IMR-90 (cell line): ENCODE measurements at regions not wholly inside any gene's neighbourhood (a gene's known extent, or its start where the extent isn't known, plus 50 kb on each side); places are given as distances from the start of the nearest gene placed in this dataset.

Experiments
- ATAC-seq: fragments of 200-7000 bp; cut with Tn5 transposase; 2 replicates; pipeline ENCODE4 v1.9.1; 2020; ENCODE audit warnings: low read depth, mild to moderate bottlenecking, moderate library complexity
- BruUV-seq: library from RNA; stranded (reverse); fragments of 400-500 nt; replicated peaks from 2 replicates; lab custom pipeline; 2021; lab: Mats Ljungman, UMichigan
- CTCF ChIA-PET: fragments of 300-600 bp; formaldehyde crosslinking; extraction: SDS; loops from one replicate; lab custom pipeline; 2021; ENCODE audit warnings: antibody characterized with exemption; lab: Yijun Ruan, JAX
- POLR2A ChIA-PET: fragments of 300-600 bp; sonication (Branson Sonifier 250); formaldehyde crosslinking; loops from one replicate; lab custom pipeline; 2022; ENCODE audit warnings: antibody characterized with exemption; ENCODE audit not compliant: unreplicated experiment; lab: Charles Lee
- DNase-seq: peaks from one replicate; pipeline ENCODE4 v3.0.0; 2013
- H2AFZ ChIP-seq: replicated peaks from 2 replicates; pipeline ENCODE3; 2013; ENCODE audit warnings: low read length, mild to moderate bottlenecking; ENCODE audit not compliant: poor library complexity
- H2AK5ac ChIP-seq: 2 replicates; pipeline ENCODE4 v1.6.1; 2013; ENCODE audit warnings: low read depth, low read length, inconsistent platforms
- H2AK9ac ChIP-seq: replicated peaks from 2 replicates; pipeline ENCODE3; 2013; ENCODE audit warnings: mild to moderate bottlenecking, low read depth, low read length, moderate library complexity; ENCODE audit not compliant: poor library complexity
- H2BK120ac ChIP-seq: 2 replicates; pipeline ENCODE4 v1.6.1; 2013; ENCODE audit warnings: low read depth, low read length, inconsistent platforms
- H2BK15ac ChIP-seq: 3 replicates; pipeline ENCODE4 v1.6.1; 2013; ENCODE audit warnings: low read depth, low read length, inconsistent platforms
- H2BK20ac ChIP-seq: 2 replicates; pipeline ENCODE4 v1.6.1; 2013; ENCODE audit warnings: low read depth, mild to moderate bottlenecking, inconsistent platforms, low read length, moderate library complexity
- H2BK5ac ChIP-seq: 2 replicates; pipeline ENCODE4 v1.6.1; 2013; ENCODE audit warnings: mild to moderate bottlenecking, low read depth, low read length, inconsistent platforms; ENCODE audit not compliant: poor library complexity, severe bottlenecking
- H3K14ac ChIP-seq: replicated peaks from 2 replicates; pipeline ENCODE4 v1.6.1; 2013; ENCODE audit warnings: low read depth, low read length, inconsistent platforms
- H3K18ac ChIP-seq: 2 replicates; pipeline ENCODE4 v1.6.1; 2013; ENCODE audit warnings: low read depth, low read length, control low read depth
- H3K23ac ChIP-seq: 2 replicates; pipeline ENCODE4 v1.6.1; 2013; ENCODE audit warnings: low read depth, low read length, inconsistent platforms
- H3K27ac ChIP-seq: 2 replicates; pipeline ENCODE4 v1.5.1; 2013; ENCODE audit warnings: mild to moderate bottlenecking, control low read depth, low read length; ENCODE audit not compliant: insufficient read depth
- H3K27me3 ChIP-seq: 2 replicates; pipeline ENCODE4 v1.6.1; 2013; ENCODE audit warnings: low read length; ENCODE audit not compliant: control insufficient read depth, insufficient read depth
- H3K36me3 ChIP-seq: 2 replicates; pipeline ENCODE4 v1.6.1; 2013; ENCODE audit warnings: low read length, mixed read lengths; ENCODE audit not compliant: control insufficient read depth, insufficient read depth
- H3K4ac ChIP-seq: 2 replicates; pipeline ENCODE4 v1.6.1; 2013; ENCODE audit warnings: low read depth, low read length, inconsistent platforms
- H3K4me1 ChIP-seq: 2 replicates; pipeline ENCODE4 v1.6.1; 2013; ENCODE audit warnings: low read length, mixed read lengths; ENCODE audit not compliant: control insufficient read depth, insufficient read depth
- H3K4me2 ChIP-seq: 2 replicates; pipeline ENCODE4 v1.6.1; 2013; ENCODE audit warnings: low read depth, mild to moderate bottlenecking, control low read depth, low read length, moderate library complexity
- H3K4me3 ChIP-seq: 2 replicates; pipeline ENCODE4 v1.5.1; 2013; ENCODE audit warnings: low read depth, mild to moderate bottlenecking, control low read depth, low read length, moderate library complexity; ENCODE audit not compliant: insufficient read depth
- H3K56ac ChIP-seq: 2 replicates; pipeline ENCODE4 v1.6.1; 2013; ENCODE audit warnings: low read length, inconsistent platforms; ENCODE audit not compliant: insufficient read depth; ENCODE audit errors: extremely low read depth
- H3K79me1 ChIP-seq, 2 experiments: 2 replicates each; pipeline ENCODE4 v1.6.1; 2013; ENCODE audit warnings: low read length in 2 of 2, inconsistent platforms in 1 of 2, low read depth in 1 of 2
- H3K9ac ChIP-seq: 2 replicates; pipeline ENCODE4 v1.6.1; 2013; ENCODE audit warnings: low read depth, low read length, control low read depth
- H3K9me1 ChIP-seq: 2 replicates; pipeline ENCODE4 v1.6.1; 2013; ENCODE audit warnings: low read length, inconsistent platforms; ENCODE audit not compliant: insufficient read depth
- H3K9me3 ChIP-seq: 2 replicates; pipeline ENCODE4 v1.6.1; 2013; ENCODE audit warnings: low read length; ENCODE audit not compliant: control insufficient read depth, insufficient read depth
- H4K20me1 ChIP-seq: 2 replicates; pipeline ENCODE4 v1.6.1; 2013; ENCODE audit warnings: low read length, inconsistent platforms; ENCODE audit not compliant: insufficient read depth
- H4K5ac ChIP-seq: 2 replicates; pipeline ENCODE4 v1.6.1; 2013; ENCODE audit warnings: mild to moderate bottlenecking, low read depth, low read length, control low read depth
- H4K8ac ChIP-seq, 2 experiments: 2 replicates each; pipeline ENCODE4 v1.6.1; 2013; ENCODE audit warnings: low read depth in 2 of 2, low read length in 2 of 2, control low read depth in 1 of 2, inconsistent platforms in 1 of 2
- H4K91ac ChIP-seq: 2 replicates; pipeline ENCODE4 v1.6.1; 2013; ENCODE audit warnings: low read depth, low read length, inconsistent platforms; ENCODE audit not compliant: insufficient read depth
- BHLHE40 ChIP-seq: fragments of 150-350 bp; IDR thresholded peaks from 2 replicates; pipeline ENCODE4 v1.6.1; 2016; ENCODE audit warnings: mild to moderate bottlenecking, low read depth, low read length
- CHD1 ChIP-seq: IDR thresholded peaks from 2 replicates; pipeline ENCODE4 v1.6.1; 2012; ENCODE audit warnings: low read depth, low read length, improper control_type of control experiment
- CTCF ChIP-seq: conservative IDR thresholded peaks from 2 replicates; pipeline ENCODE4 v1.5.1; 2012; ENCODE audit warnings: mild to moderate bottlenecking, low read depth, low read length, improper control_type of control experiment
- ELK1 ChIP-seq: fragments of 150-350 bp; IDR thresholded peaks from 2 replicates; pipeline ENCODE4 v1.6.1; 2016; ENCODE audit warnings: low read depth, mild to moderate bottlenecking, low read length, moderate library complexity, borderline replicate concordance
- FOS ChIP-seq: fragments of 150-350 bp; IDR thresholded peaks from 2 replicates; pipeline ENCODE4 v1.6.1; 2016; ENCODE audit warnings: low read depth, low read length
- MAFK ChIP-seq: IDR thresholded peaks from 2 replicates; pipeline ENCODE4 v1.6.1; 2012; ENCODE audit warnings: low read depth, low read length, improper control_type of control experiment
- MAZ ChIP-seq: IDR thresholded peaks from 2 replicates; pipeline ENCODE4 v1.6.1; 2012; ENCODE audit warnings: low read depth, mild to moderate bottlenecking, low read length, improper control_type of control experiment, moderate library complexity, borderline replicate concordance
- MXI1 ChIP-seq: IDR thresholded peaks from 2 replicates; pipeline ENCODE4 v1.6.1; 2012; ENCODE audit warnings: low read depth, mild to moderate bottlenecking, low read length, moderate library complexity, borderline replicate concordance
- NFE2L2 ChIP-seq: fragments of 150-350 bp; IDR thresholded peaks from 2 replicates; pipeline ENCODE4 v1.6.1; 2016; ENCODE audit warnings: low read depth, mild to moderate bottlenecking, low read length
- POLR2A ChIP-seq: IDR thresholded peaks from 2 replicates; pipeline ENCODE4 v1.6.1; 2012; ENCODE audit warnings: mild to moderate bottlenecking, low read depth, low read length
- RAD21 ChIP-seq: IDR thresholded peaks from 2 replicates; pipeline ENCODE4 v1.6.1; 2012; ENCODE audit warnings: low read length, improper control_type of control experiment
- RCOR1 ChIP-seq: IDR thresholded peaks from 2 replicates; pipeline ENCODE4 v1.6.1; 2012; ENCODE audit warnings: mild to moderate bottlenecking, low read length, improper control_type of control experiment; ENCODE audit not compliant: insufficient replicate concordance
- RFX5 ChIP-seq: IDR thresholded peaks from 2 replicates; pipeline ENCODE4 v1.8.0; 2012; ENCODE audit warnings: low read depth, mild to moderate bottlenecking, low read length, moderate library complexity
- USF2 ChIP-seq: fragments of 150-350 bp; IDR thresholded peaks from 2 replicates; pipeline ENCODE4 v1.6.1; 2017; ENCODE audit warnings: mild to moderate bottlenecking, antibody characterized with exemption, low read length, low read depth
- WGBS, 2 experiments: methylation state at CpG; one replicate each; pipeline versions ENCODE4 v1.1.5 to v1.1.7; 2013; ENCODE audit warnings: missing lambda C conversion rate in 2 of 2; ENCODE audit not compliant: insufficient read length in 1 of 2; ENCODE audit errors: extremely low coverage in 2 of 2; 5-methylcytosine and 5-hydroxymethylcytosine counted together
- dilution Hi-C: fragments of 300-500 bp; cut with HindIII; formaldehyde crosslinking; loops from one replicate; pipeline ENCODE4 v1.14.3; 2018; ENCODE audit warnings: low sequenced_read_pairs; ENCODE audit not compliant: unreplicated experiment
- in situ Hi-C: fragments of 300-500 bp; cut with MboI; formaldehyde crosslinking; loops from 3 replicates; pipeline ENCODE4 v1.14.3; 2019; ENCODE audit warnings: low sequenced_read_pairs, inconsistent platforms, mixed read lengths
- intact Hi-C: fragments of 100-400 bp; cut with micrococcal nuclease; formaldehyde crosslinking; loops from 2 replicates; pipeline ENCODE4 v1.10.0; 2022

GRCh38 chr1:187153047-187153446 is 324.3 kb downstream of the PLA2G4A start:
- TF ChIP-seq POLR2A (no peak), CHD1 (no peak), FOS (no peak), BHLHE40 (no peak), RCOR1 (no peak), MAFK (no peak), MAZ (no peak), ELK1 (no peak), MXI1 (no peak), USF2 (no peak), CTCF (no peak), RAD21 (no peak), NFE2L2 (no peak), RFX5 (no peak)
- intact Hi-C loops, result no loop called here
- Histone ChIP-seq H2AFZ (no peak overlapping the region), H2BK120ac (no peak overlapping the region), H3K9me3 (peaks cover 3% of the 10 kb centered on the region; the same call in 1 of the 2 replicates), H3K79me1 (no peaks in the 10 kb centered on the region), H3K9me1 (no peaks in the 10 kb centered on the region), H4K5ac (no peak overlapping the region), H4K91ac (no peak overlapping the region), H3K4me2 (no peak overlapping the region), H2BK20ac (no peak overlapping the region), H2AK9ac (no peak overlapping the region), H3K56ac (no peak overlapping the region), H2BK5ac (no peak overlapping the region), H3K14ac (no peak overlapping the region), H3K27me3 (no peaks in the 10 kb centered on the region), H3K9ac (no peak overlapping the region), H3K27ac (no peak overlapping the region), H3K23ac (no peak overlapping the region), H2AK5ac (no peak overlapping the region), H4K20me1 (no peaks in the 10 kb centered on the region), H3K4me1 (no peaks in the 10 kb centered on the region), H4K8ac (no peak overlapping the region), H2BK15ac (no peak overlapping the region), H3K18ac (no peak overlapping the region), H3K4me3 (no peak overlapping the region), H3K36me3 (no peaks in the 10 kb centered on the region), H3K4ac (no peak overlapping the region)
- dilution Hi-C loops, result no loop called here
- BruUV-seq, result no TSS peak
- POLR2A ChIA-PET, result no interaction called here
- ATAC-seq (no peak), DNase-seq (no peak)
- in situ Hi-C loops, result no loop called here
- CTCF ChIA-PET, result interaction anchor here (0.9 kb wide), 1 partner anchor 9 kb away, joined by 3 read pairs; no protein-coding TSS in a partner anchor
- WGBS, 2 experiments, result no CpG with 5 or more reads among the region's 1 CpG
